ENCODE measurements at regions not wholly inside any gene's neighbourhood (a gene's known extent, or its start where the extent isn't known, plus 50 kb on each side); places are given as distances from the start of the nearest gene placed in this dataset.

DNA sequence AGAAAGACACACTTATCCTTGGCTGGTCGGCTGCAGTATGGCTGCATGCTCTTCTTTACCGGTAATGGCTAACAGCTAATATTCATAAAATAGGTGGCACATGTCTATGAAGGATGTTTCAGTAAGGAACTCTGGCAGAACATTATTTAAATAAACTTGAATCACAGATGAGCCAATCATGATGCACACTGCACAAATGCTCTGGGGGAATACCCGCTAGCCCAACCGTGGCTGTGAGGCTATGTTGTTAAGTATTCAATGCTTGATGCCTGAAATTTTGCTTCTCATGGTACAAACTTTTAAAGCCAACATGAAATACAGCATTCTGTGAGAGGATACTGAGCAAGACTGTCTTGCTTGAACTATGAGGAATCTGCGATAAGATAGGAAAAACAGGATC lies 505.8 kb downstream of the ZEB2 start:
- CTCF ChIA-PET = no interaction called here
- Mint-ChIP-seq H3K27ac (ENCODE audit: unreplicated experiment) (no peak overlapping the region), H3K27me3 (ENCODE audit: unreplicated experiment) (no peaks in the 10 kb centered on the region), H3K36me3 (ENCODE audit: insufficient read depth, unreplicated experiment) (no peaks in the 10 kb centered on the region), H3K9me3 (ENCODE audit: low read depth, unreplicated experiment) (no peaks in the 10 kb centered on the region), H3K4me3 (ENCODE audit: low read depth, unreplicated experiment) (no peak overlapping the region), H3K4me1 (ENCODE audit: low read depth, unreplicated experiment) (no peaks in the 10 kb centered on the region)
- TF ChIP-seq, protein P1, sequence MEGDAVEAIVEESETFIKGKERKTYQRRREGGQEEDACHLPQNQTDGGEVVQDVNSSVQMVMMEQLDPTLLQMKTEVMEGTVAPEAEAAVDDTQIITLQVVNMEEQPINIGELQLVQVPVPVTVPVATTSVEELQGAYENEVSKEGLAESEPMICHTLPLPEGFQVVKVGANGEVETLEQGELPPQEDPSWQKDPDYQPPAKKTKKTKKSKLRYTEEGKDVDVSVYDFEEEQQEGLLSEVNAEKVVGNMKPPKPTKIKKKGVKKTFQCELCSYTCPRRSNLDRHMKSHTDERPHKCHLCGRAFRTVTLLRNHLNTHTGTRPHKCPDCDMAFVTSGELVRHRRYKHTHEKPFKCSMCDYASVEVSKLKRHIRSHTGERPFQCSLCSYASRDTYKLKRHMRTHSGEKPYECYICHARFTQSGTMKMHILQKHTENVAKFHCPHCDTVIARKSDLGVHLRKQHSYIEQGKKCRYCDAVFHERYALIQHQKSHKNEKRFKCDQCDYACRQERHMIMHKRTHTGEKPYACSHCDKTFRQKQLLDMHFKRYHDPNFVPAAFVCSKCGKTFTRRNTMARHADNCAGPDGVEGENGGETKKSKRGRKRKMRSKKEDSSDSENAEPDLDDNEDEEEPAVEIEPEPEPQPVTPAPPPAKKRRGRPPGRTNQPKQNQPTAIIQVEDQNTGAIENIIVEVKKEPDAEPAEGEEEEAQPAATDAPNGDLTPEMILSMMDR (IDR thresholded peaks at IDR 0.05; ENCODE audit: unreplicated experiment) = no peak
- BruUV-seq (replicated peaks) = no TSS peak
- no peak for DNase-seq
- intact Hi-C loops (cut with micrococcal nuclease; ENCODE audit: unreplicated experiment) = no loop called here

DNA sequence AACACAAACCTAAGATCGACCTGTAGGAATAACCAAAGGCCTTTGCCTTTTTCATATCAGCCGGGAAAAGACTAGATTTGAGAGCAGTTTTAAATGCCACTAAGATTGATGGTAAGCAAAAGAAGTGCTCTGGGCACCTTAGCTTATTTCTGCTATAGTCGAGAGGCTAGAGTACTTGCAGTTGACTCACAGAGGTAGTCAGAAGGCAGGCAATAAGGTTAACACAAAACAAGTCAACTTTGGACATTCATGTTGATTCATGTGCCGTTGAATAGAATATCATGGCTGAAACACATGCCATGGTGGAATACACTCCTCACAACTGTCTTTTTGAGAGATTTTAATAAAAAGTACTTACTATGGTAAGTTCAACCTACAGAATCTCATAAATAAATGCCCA lies 507.6 kb downstream of the ZEB2 start:
- no peaks in the 10 kb centered on the region for H3K36me3 Mint-ChIP-seq (ENCODE audit: insufficient read depth, unreplicated experiment)
- intact Hi-C loops (cut with micrococcal nuclease; ENCODE audit: unreplicated experiment) = no loop called here
- DNase-seq = no peak
- H3K4me3 Mint-ChIP-seq (ENCODE audit: low read depth, unreplicated experiment) = no peak overlapping the region
- no TSS peak for BruUV-seq (replicated peaks)
- no peak overlapping the region for H3K27ac Mint-ChIP-seq (ENCODE audit: unreplicated experiment)
- CTCF ChIA-PET = no interaction called here
- no peaks in the 10 kb centered on the region for H3K27me3 Mint-ChIP-seq (ENCODE audit: unreplicated experiment)
- H3K4me1 Mint-ChIP-seq (ENCODE audit: low read depth, unreplicated experiment) = no peaks in the 10 kb centered on the region
- TF ChIP-seq, protein P1 (IDR thresholded peaks at IDR 0.05; ENCODE audit: unreplicated experiment) = no peak
- no peaks in the 10 kb centered on the region for H3K9me3 Mint-ChIP-seq (ENCODE audit: low read depth, unreplicated experiment)

DNA sequence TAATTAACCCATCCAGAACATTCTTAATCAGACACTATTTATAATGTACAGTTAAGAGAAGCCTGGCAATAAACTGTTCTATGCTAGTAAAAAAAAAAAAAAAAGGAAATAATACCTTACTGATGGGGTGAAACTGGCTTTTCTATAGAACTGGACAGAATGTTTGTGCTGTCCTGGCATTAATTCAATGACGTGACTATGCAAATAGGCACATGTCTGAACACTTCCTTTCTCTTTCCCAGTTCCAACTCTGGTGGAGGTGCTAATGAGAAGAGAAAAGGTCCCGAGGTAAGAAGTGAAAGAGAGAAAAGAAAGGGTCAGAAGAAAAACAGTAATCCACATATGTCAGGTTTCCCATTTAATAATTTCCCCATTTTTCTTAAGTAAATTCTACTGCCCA lies 508.4 kb downstream of the ZEB2 start:
- CTCF ChIA-PET = no interaction called here
- BruUV-seq (replicated peaks) = no TSS peak
- TF ChIP-seq, protein P1 (IDR thresholded peaks at IDR 0.05; ENCODE audit: unreplicated experiment) = no peak
- Mint-ChIP-seq H3K27ac (ENCODE audit: unreplicated experiment) (no peak overlapping the region), H3K27me3 (ENCODE audit: unreplicated experiment) (no peaks in the 10 kb centered on the region), H3K9me3 (ENCODE audit: low read depth, unreplicated experiment) (no peaks in the 10 kb centered on the region), H3K4me3 (ENCODE audit: low read depth, unreplicated experiment) (no peak overlapping the region), H3K4me1 (ENCODE audit: low read depth, unreplicated experiment) (no peaks in the 10 kb centered on the region), H3K36me3 (ENCODE audit: insufficient read depth, unreplicated experiment) (no peaks in the 10 kb centered on the region)
- DNase-seq = no peak
- intact Hi-C loops (cut with micrococcal nuclease; ENCODE audit: unreplicated experiment) = no loop called here

DNA sequence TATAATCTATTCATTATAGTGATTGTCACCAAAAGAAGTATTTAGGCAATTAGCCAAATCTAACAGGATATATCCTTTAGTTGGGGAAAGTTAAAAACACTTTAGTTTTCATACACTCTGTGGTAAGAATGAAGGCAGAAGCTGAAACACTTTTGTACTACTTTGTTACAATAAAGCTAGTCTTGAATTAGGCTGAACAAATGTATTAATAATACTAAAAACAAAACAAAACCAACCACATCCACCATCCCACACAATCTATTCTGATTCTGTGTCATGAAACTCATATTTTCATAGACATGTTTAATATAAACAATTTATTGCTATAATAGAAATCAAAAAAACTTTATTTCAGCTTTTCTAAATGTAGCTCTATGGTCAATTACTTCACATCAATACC lies 508.8 kb downstream of the ZEB2 start:
- intact Hi-C loops (cut with micrococcal nuclease; ENCODE audit: unreplicated experiment) = no loop called here
- H3K9me3 Mint-ChIP-seq (ENCODE audit: low read depth, unreplicated experiment) = no peaks in the 10 kb centered on the region
- H3K27ac Mint-ChIP-seq (ENCODE audit: unreplicated experiment) = no peak overlapping the region
- no peaks in the 10 kb centered on the region for H3K4me1 Mint-ChIP-seq (ENCODE audit: low read depth, unreplicated experiment)
- H3K27me3 Mint-ChIP-seq (ENCODE audit: unreplicated experiment) = no peaks in the 10 kb centered on the region
- TF ChIP-seq, protein P1 (IDR thresholded peaks at IDR 0.05; ENCODE audit: unreplicated experiment) = no peak
- CTCF ChIA-PET = no interaction called here
- no peaks in the 10 kb centered on the region for H3K36me3 Mint-ChIP-seq (ENCODE audit: insufficient read depth, unreplicated experiment)
- no peak overlapping the region for H3K4me3 Mint-ChIP-seq (ENCODE audit: low read depth, unreplicated experiment)
- no TSS peak for BruUV-seq (replicated peaks)
- DNase-seq = no peak
